HG02759 (cell line): ENCODE measurements at regions not wholly inside any gene's neighbourhood (a gene's known extent, or its start where the extent isn't known, plus 50 kb on each side); places are given as distances from the start of the nearest gene placed in this dataset.

Experiments
- ATAC-seq: cut with Tn5 transposase; IDR thresholded peaks from one replicate; pipeline ENCODE4 v1.9.1; 2021; ENCODE audit warnings: mild to moderate bottlenecking, moderate library complexity; ENCODE audit not compliant: unreplicated experiment

- no peak for ATAC-seq
These were observed 533.6 kb downstream of the RNF144B start for GRCh38 chr6:18920701-18921100.

- ATAC-seq = no peak
These were observed 543.9 kb downstream of the RNF144B start for GRCh38 chr6:18931086-18931485.

GRCh38 chr6:18958146-18958545, 571.0 kb downstream of the RNF144B start:
- no peak for ATAC-seq

- no peak for ATAC-seq
These were observed 574.4 kb downstream of the RNF144B start for GRCh38 chr6:18961566-18961965.

GRCh38 chr6:18962361-18962905, 575.3 kb downstream of the RNF144B start:
- no peak for ATAC-seq

GRCh38 chr6:18963439-18963838, 576.3 kb downstream of the RNF144B start:
- no peak for ATAC-seq

- ATAC-seq = no peak
These were observed 586.1 kb downstream of the RNF144B start for GRCh38 chr6:18973251-18973650.

- ATAC-seq = no peak
These were observed 588.9 kb downstream of the RNF144B start for GRCh38 chr6:18976091-18976490.

- no peak for ATAC-seq
These were observed 589.8 kb downstream of the RNF144B start for GRCh38 chr6:18976966-18977365.

GRCh38 chr6:18978337-18979128, 591.4 kb downstream of the RNF144B start:
- no peak for ATAC-seq

GRCh38 chr6:18985061-18985460, 597.9 kb downstream of the RNF144B start:
- no peak for ATAC-seq

- no peak for ATAC-seq
These were observed 598.8 kb downstream of the RNF144B start for GRCh38 chr6:18985996-18986395.

GRCh38 chr6:18988636-18989035, 601.5 kb downstream of the RNF144B start:
- ATAC-seq = no peak

- peak; percentile 93 for ATAC-seq
These were observed 603.2 kb downstream of the RNF144B start for GRCh38 chr6:18990059-18990978.

- ATAC-seq = peak; percentile 98
These were observed 610.3 kb downstream of the RNF144B start for GRCh38 chr6:18997375-18997826.

- ATAC-seq = no peak
These were observed 615.9 kb downstream of the RNF144B start for GRCh38 chr6:19002976-19003560.

- no peak for ATAC-seq
These were observed 617.0 kb downstream of the RNF144B start for GRCh38 chr6:19004176-19004575.

GRCh38 chr6:19009769-19010168, 622.6 kb downstream of the RNF144B start:
- ATAC-seq = no peak

GRCh38 chr6:19013026-19013705, 626.0 kb downstream of the RNF144B start:
- no peak for ATAC-seq

GRCh38 chr6:19024737-19025136, 637.6 kb downstream of the RNF144B start:
- peak; percentile 42 for ATAC-seq

- no peak for ATAC-seq
These were observed 641.1 kb downstream of the RNF144B start for GRCh38 chr6:19028201-19028600.
